Endodermal cell (in vitro differentiated cells): ENCODE measurements at regions not wholly inside any gene's neighbourhood (a gene's known extent, or its start where the extent isn't known, plus 50 kb on each side); places are given as distances from the start of the nearest gene placed in this dataset.

Experiments used
- DNase-seq: peaks from one replicate; pipeline ENCODE4 v3.0.0-alpha.2; 2017
- H3K27ac ChIP-seq: 2 replicates; pipeline ENCODE4 v1.5.1; 2013; ENCODE audit warnings: mild to moderate bottlenecking, low read depth, low read length, moderate library complexity
- H3K27me3 ChIP-seq: 2 replicates; pipeline ENCODE4 v1.6.1; 2013; ENCODE audit warnings: mild to moderate bottlenecking, low read length, moderate library complexity; ENCODE audit not compliant: insufficient read depth, control insufficient read depth, poor library complexity, severe bottlenecking
- H3K36me3 ChIP-seq: 2 replicates; pipeline ENCODE4 v1.7.0; 2013; ENCODE audit warnings: mild to moderate bottlenecking, low read length, moderate library complexity; ENCODE audit not compliant: control insufficient read depth, insufficient read depth
- H3K4me1 ChIP-seq: one replicate; pipeline ENCODE4 v1.7.0; 2013; ENCODE audit warnings: low read length; ENCODE audit not compliant: control insufficient read depth, insufficient read depth
- H3K4me3 ChIP-seq: 2 replicates; pipeline ENCODE4 v1.5.1; 2013; ENCODE audit warnings: mild to moderate bottlenecking, low read length, moderate library complexity
- H3K9ac ChIP-seq: 2 replicates; pipeline ENCODE4 v1.6.1; 2013; ENCODE audit warnings: mild to moderate bottlenecking, low read length, moderate library complexity; ENCODE audit not compliant: poor library complexity, severe bottlenecking; ENCODE audit errors: extremely low read depth
- H3K9me3 ChIP-seq: 2 replicates; pipeline ENCODE4 v1.6.1; 2013; ENCODE audit warnings: mild to moderate bottlenecking, low read length, moderate library complexity; ENCODE audit not compliant: control insufficient read depth
- H3K27ac Mint-ChIP-seq: 2 replicates; pipeline ENCODE4 v1.8.0; 2020; ENCODE audit warnings: mixed read lengths
- H3K27me3 Mint-ChIP-seq: 2 replicates; pipeline ENCODE4 v1.8.0; 2021; ENCODE audit warnings: mild to moderate bottlenecking, mixed read lengths; ENCODE audit not compliant: insufficient read depth
- H3K36me3 Mint-ChIP-seq: 2 replicates; pipeline ENCODE4 v1.8.0; 2020; ENCODE audit warnings: low read depth, mixed read lengths
- H3K4me1 Mint-ChIP-seq: 2 replicates; pipeline ENCODE4 v1.8.0; 2020; ENCODE audit warnings: mixed read lengths
- H3K4me3 Mint-ChIP-seq: 2 replicates; pipeline ENCODE4 v1.8.0; 2020; ENCODE audit warnings: mild to moderate bottlenecking, moderate library complexity, mixed read lengths
- H3K9me3 Mint-ChIP-seq: 2 replicates; pipeline ENCODE4 v1.8.0; 2020; ENCODE audit warnings: mild to moderate bottlenecking, mixed read lengths
- CTCF ChIP-seq: fragments of 200-600 bp; sonication (generic); conservative IDR thresholded peaks from 2 replicates; pipeline ENCODE4 v1.5.0; 2021; ENCODE audit warnings: antibody characterized with exemption, mild to moderate bottlenecking
- WGBS, 2 experiments: methylation state at CpG; one replicate each; pipeline versions ENCODE4 v1.1.5 to v1.1.7; 2013; ENCODE audit warnings: missing lambda C conversion rate in 2 of 2, mixed read lengths in 1 of 2; ENCODE audit not compliant: insufficient coverage in 1 of 2, insufficient read length in 1 of 2; 5-methylcytosine and 5-hydroxymethylcytosine counted together

GRCh38 chr4:23707652-23708026, 182.2 kb downstream of the PPARGC1A start:
- peaks cover 7% of the 10 kb centered on the region for H3K9me3 ChIP-seq
- no peaks in the 10 kb centered on the region for H3K27me3 ChIP-seq
- H3K36me3 ChIP-seq, result no peaks in the 10 kb centered on the region
- Mint-ChIP-seq H3K36me3 (no peaks in the 10 kb centered on the region), H3K27ac (no peak overlapping the region), H3K9me3 (peaks cover 7% of the 10 kb centered on the region), H3K4me3 (no peak overlapping the region), H3K4me1 (peaks cover 8% of the 10 kb centered on the region), H3K27me3 (peaks cover 3% of the 10 kb centered on the region)
- 96% methylated on average over 2 of the region's 2 CpGs; no CpG with 5 or more reads in 1 of the 2 experiments for WGBS, 2 experiments
- no peak for DNase-seq
- no peak overlapping the region for H3K4me3 ChIP-seq
- no peak for TF ChIP-seq CTCF
- no peak overlapping the region for H3K9ac ChIP-seq
- H3K4me1 ChIP-seq, result no peaks in the 10 kb centered on the region
- no peak overlapping the region for H3K27ac ChIP-seq

GRCh38 chr4:23706972-23707651, 182.7 kb downstream of the PPARGC1A start:
- H3K36me3 Mint-ChIP-seq, result no peaks in the 10 kb centered on the region
- H3K9me3 Mint-ChIP-seq, result peaks cover 8% of the 10 kb centered on the region
- Histone ChIP-seq H3K27me3 (no peaks in the 10 kb centered on the region), H3K4me3 (no peak overlapping the region), H3K9ac (no peak overlapping the region), H3K36me3 (no peaks in the 10 kb centered on the region), H3K9me3 (peaks cover 7% of the 10 kb centered on the region), H3K27ac (no peak overlapping the region), H3K4me1 (no peaks in the 10 kb centered on the region)
- WGBS, 2 experiments, result 90 to 100% methylated on average over 1 to 4 of the region's 4 CpGs
- H3K27me3 Mint-ChIP-seq, result peaks cover 3% of the 10 kb centered on the region
- H3K4me3 Mint-ChIP-seq, result no peak overlapping the region
- H3K27ac Mint-ChIP-seq, result no peak overlapping the region
- no peak for TF ChIP-seq CTCF
- peaks cover 8% of the 10 kb centered on the region for H3K4me1 Mint-ChIP-seq
- no peak for DNase-seq

- DNase-seq, result no peak
- Mint-ChIP-seq H3K27ac (no peak overlapping the region), H3K4me1 (peaks cover 23% of the 10 kb centered on the region), H3K4me3 (no peak overlapping the region), H3K9me3 (peaks cover 8% of the 10 kb centered on the region), H3K27me3 (no peaks in the 10 kb centered on the region), H3K36me3 (no peaks in the 10 kb centered on the region)
- H3K4me3 ChIP-seq, result no peak overlapping the region
- H3K9ac ChIP-seq, result no peak overlapping the region
- 96 to 100% methylated on average over 4 of the region's 4 CpGs for WGBS, 2 experiments
- H3K27me3 ChIP-seq, result no peaks in the 10 kb centered on the region
- no peak for TF ChIP-seq CTCF
- no peak overlapping the region for H3K27ac ChIP-seq
- H3K9me3 ChIP-seq, result peaks cover 7% of the 10 kb centered on the region
- peaks cover 12% of the 10 kb centered on the region for H3K4me1 ChIP-seq
- H3K36me3 ChIP-seq, result no peaks in the 10 kb centered on the region
These were observed 189.7 kb downstream of the PPARGC1A start for GRCh38 chr4:23700197-23700596.
